C4-2B (cell line): ENCODE measurements at regions not wholly inside any gene's neighbourhood (a gene's known extent, or its start where the extent isn't known, plus 50 kb on each side); places are given as distances from the start of the nearest gene placed in this dataset.

Experiments used
- ZFX ChIP-seq: fragments of 450-650 bp; IDR thresholded peaks from 2 replicates; pipeline ENCODE4 v1.6.1; 2017
- TF ChIP-seq, protein P1 (sequence below): fragments of 450-650 bp; conservative IDR thresholded peaks from 2 replicates; pipeline ENCODE4 v1.5.1; 2017; ENCODE audit warnings: mild to moderate bottlenecking

- TF ChIP-seq, protein P1, sequence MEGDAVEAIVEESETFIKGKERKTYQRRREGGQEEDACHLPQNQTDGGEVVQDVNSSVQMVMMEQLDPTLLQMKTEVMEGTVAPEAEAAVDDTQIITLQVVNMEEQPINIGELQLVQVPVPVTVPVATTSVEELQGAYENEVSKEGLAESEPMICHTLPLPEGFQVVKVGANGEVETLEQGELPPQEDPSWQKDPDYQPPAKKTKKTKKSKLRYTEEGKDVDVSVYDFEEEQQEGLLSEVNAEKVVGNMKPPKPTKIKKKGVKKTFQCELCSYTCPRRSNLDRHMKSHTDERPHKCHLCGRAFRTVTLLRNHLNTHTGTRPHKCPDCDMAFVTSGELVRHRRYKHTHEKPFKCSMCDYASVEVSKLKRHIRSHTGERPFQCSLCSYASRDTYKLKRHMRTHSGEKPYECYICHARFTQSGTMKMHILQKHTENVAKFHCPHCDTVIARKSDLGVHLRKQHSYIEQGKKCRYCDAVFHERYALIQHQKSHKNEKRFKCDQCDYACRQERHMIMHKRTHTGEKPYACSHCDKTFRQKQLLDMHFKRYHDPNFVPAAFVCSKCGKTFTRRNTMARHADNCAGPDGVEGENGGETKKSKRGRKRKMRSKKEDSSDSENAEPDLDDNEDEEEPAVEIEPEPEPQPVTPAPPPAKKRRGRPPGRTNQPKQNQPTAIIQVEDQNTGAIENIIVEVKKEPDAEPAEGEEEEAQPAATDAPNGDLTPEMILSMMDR: no peak
- no peak for TF ChIP-seq ZFX
Measured at GRCh38 chr1:73587080-73587479, 610.9 kb downstream of the LRRIQ3 start.
